ENCODE measurements at regions not wholly inside any gene's neighbourhood (a gene's known extent, or its start where the extent isn't known, plus 50 kb on each side); places are given as distances from the start of the nearest gene placed in this dataset.

DNA sequence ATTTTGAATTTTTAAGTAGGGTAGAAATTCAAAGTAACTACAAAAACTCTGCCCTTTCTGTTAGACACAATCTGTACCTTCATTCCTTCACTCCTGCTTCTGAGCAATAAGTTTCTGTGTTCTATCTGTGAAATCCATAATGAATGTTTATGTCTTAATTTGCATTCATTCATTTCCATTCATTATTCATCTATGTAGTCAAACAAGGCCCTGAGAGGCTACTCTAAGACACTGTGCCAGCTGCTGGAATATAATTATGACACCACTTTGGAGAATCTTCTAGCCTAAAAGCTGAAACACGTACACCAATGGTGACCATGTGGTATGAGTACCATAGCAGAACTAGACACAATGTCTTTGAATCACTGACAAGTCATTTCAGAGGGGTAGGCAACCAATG is 199.9 kb upstream of the FAR2 start:
- RAD21 ChIA-PET (ENCODE audit: unreplicated experiment) = no interaction called here
- H3K9ac ChIP-seq (ENCODE audit: control insufficient read depth, insufficient read depth, low read length) = no peak overlapping the region
- FAIRE-seq (no peak), ATAC-seq (no peak), DNase-seq (ENCODE audit: low read depth, low spot score) (no peak)
- no peaks in the 10 kb centered on the region for H4K20me1 ChIP-seq (ENCODE audit: control insufficient read depth, insufficient read depth)
- no TSS peak for BruUV-seq (replicated peaks)
- POLR2A ChIA-PET = no interaction called here
- no peak overlapping the region for H3K27ac ChIP-seq (ENCODE audit: control insufficient read depth, insufficient read depth)
- TF ChIP-seq MEF2B (IDR thresholded peaks at IDR 0.05; ENCODE audit: partially characterized antibody, poor library complexity, severe bottlenecking) (no peak), EED (IDR thresholded peaks at IDR 0.05; ENCODE audit: low read depth) (no peak), ASH2L (IDR thresholded peaks at IDR 0.05; ENCODE audit: borderline replicate concordance, low read depth) (no peak), RELA (IDR thresholded peaks at IDR 0.05; ENCODE audit: borderline replicate concordance, partially characterized antibody) (no peak), NBN (IDR thresholded peaks at IDR 0.05) (no peak), SMARCA5 (IDR thresholded peaks at IDR 0.05) (no peak), BACH1 (IDR thresholded peaks at IDR 0.05; ENCODE audit: borderline replicate concordance) (no peak), CBX3 (IDR thresholded peaks at IDR 0.05; ENCODE audit: borderline replicate concordance, low read depth) (no peak), HCFC1 (IDR thresholded peaks at IDR 0.05; ENCODE audit: low read length) (no peak), ETV6 (conservative IDR thresholded peaks at IDR 0.05 in 1 of 2, IDR thresholded peaks at IDR 0.05 in 1 of 2; ENCODE audit: borderline replicate concordance in 1 of 2, low read depth in 1 of 2) (no peak), POLR2A (IDR thresholded peaks at IDR 0.05; ENCODE audit: low read depth, low read length) (no peak), RBBP5 (conservative IDR thresholded peaks at IDR 0.05) (no peak), LARP7 (IDR thresholded peaks at IDR 0.05) (no peak), ZNF384 (IDR thresholded peaks at IDR 0.05; ENCODE audit: borderline replicate concordance, low read depth, low read length) (no peak)
- TF ChIP-seq, protein P1, sequence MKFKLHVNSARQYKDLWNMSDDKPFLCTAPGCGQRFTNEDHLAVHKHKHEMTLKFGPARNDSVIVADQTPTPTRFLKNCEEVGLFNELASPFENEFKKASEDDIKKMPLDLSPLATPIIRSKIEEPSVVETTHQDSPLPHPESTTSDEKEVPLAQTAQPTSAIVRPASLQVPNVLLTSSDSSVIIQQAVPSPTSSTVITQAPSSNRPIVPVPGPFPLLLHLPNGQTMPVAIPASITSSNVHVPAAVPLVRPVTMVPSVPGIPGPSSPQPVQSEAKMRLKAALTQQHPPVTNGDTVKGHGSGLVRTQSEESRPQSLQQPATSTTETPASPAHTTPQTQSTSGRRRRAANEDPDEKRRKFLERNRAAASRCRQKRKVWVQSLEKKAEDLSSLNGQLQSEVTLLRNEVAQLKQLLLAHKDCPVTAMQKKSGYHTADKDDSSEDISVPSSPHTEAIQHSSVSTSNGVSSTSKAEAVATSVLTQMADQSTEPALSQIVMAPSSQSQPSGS (IDR thresholded peaks at IDR 0.05; ENCODE audit: low read length) = no peak
- TF ChIP-seq, protein P2, sequence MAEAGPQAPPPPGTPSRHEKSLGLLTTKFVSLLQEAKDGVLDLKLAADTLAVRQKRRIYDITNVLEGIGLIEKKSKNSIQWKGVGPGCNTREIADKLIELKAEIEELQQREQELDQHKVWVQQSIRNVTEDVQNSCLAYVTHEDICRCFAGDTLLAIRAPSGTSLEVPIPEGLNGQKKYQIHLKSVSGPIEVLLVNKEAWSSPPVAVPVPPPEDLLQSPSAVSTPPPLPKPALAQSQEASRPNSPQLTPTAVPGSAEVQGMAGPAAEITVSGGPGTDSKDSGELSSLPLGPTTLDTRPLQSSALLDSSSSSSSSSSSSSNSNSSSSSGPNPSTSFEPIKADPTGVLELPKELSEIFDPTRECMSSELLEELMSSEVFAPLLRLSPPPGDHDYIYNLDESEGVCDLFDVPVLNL (IDR thresholded peaks at IDR 0.05; ENCODE audit: low read depth, low read length) = no peak
- TF ChIP-seq, protein P3, sequence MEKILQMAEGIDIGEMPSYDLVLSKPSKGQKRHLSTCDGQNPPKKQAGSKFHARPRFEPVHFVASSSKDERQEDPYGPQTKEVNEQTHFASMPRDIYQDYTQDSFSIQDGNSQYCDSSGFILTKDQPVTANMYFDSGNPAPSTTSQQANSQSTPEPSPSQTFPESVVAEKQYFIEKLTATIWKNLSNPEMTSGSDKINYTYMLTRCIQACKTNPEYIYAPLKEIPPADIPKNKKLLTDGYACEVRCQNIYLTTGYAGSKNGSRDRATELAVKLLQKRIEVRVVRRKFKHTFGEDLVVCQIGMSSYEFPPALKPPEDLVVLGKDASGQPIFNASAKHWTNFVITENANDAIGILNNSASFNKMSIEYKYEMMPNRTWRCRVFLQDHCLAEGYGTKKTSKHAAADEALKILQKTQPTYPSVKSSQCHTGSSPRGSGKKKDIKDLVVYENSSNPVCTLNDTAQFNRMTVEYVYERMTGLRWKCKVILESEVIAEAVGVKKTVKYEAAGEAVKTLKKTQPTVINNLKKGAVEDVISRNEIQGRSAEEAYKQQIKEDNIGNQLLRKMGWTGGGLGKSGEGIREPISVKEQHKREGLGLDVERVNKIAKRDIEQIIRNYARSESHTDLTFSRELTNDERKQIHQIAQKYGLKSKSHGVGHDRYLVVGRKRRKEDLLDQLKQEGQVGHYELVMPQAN (conservative IDR thresholded peaks at IDR 0.05) = no peak
- no peak overlapping the region for H3K4me2 ChIP-seq (ENCODE audit: control insufficient read depth, insufficient read depth)
- intact Hi-C loops (cut with micrococcal nuclease; ENCODE audit: unreplicated experiment) = no loop called here
- in situ Hi-C loops (cut with MboI) = no loop called here
- no peaks in the 10 kb centered on the region for H3K27me3 ChIP-seq (replicated peaks in 1 of 2; ENCODE audit: control insufficient read depth in 2 of 2, insufficient read depth in 2 of 2, low read length in 1 of 2)
- H3K4me3 ChIP-seq = no peak overlapping the region
- H3K9me3 ChIP-seq (replicated peaks; ENCODE audit: control insufficient read depth, insufficient read depth, low read length) = no peaks in the 10 kb centered on the region
- SMC1A ChIA-PET (ENCODE audit: uncharacterized antibody, unreplicated experiment) = no interaction called here
- no peaks in the 10 kb centered on the region for H3K4me1 ChIP-seq (ENCODE audit: control insufficient read depth, insufficient read depth, low read length)
- CTCF ChIA-PET = no interaction called here
- H2AFZ ChIP-seq (ENCODE audit: control insufficient read depth, low read depth, low read length) = no peak overlapping the region
- no peaks in the 10 kb centered on the region for H3K79me2 ChIP-seq (ENCODE audit: control insufficient read depth, insufficient read depth, low read length)
- 0% methylated on average over 1 of the region's 1 CpG for WGBS (ENCODE audit: insufficient coverage, insufficient replicate concordance, low lambda C conversion rate, missing lambda C conversion rate)
- H3K36me3 ChIP-seq (ENCODE audit: control insufficient read depth in 2 of 2, insufficient read depth in 2 of 2, low read length in 1 of 2) = no peaks in the 10 kb centered on the region
